Kidney (tissue), 13 donors: ENCODE measurements at regions not wholly inside any gene's neighbourhood (a gene's known extent, or its start where the extent isn't known, plus 50 kb on each side); places are given as distances from the start of the nearest gene placed in this dataset.

Experiments
- DNase-seq, 5 donors: peaks; one replicate each; pipeline ENCODE4 v3.0.0-alpha.2; 2013 to 2020
- FAIRE-seq: peaks from 2 replicates; lab custom pipeline; 2012; peaks lifted over from hg19 to GRCh38; lab: Jason Lieb, UNC
- H3K27ac ChIP-seq, 2 donors: one replicate each; pipeline ENCODE4 v1.7.0; 2013; ENCODE audit warnings: low read depth in 2 of 2, low read length in 2 of 2, inconsistent platforms in 1 of 2
- H3K27me3 ChIP-seq: one replicate; pipeline ENCODE4 v1.7.1; 2013; ENCODE audit warnings: low read length, inconsistent platforms; ENCODE audit not compliant: control insufficient read depth, insufficient read depth
- H3K36me3 ChIP-seq, 3 donors: one replicate each; pipeline versions ENCODE4 v1.7.0 to v1.7.1; 2013; ENCODE audit warnings: low read length in 3 of 3, control low read depth in 1 of 3, inconsistent platforms in 1 of 3; ENCODE audit not compliant: insufficient read depth in 3 of 3, control insufficient read depth in 2 of 3
- H3K4me1 ChIP-seq, 3 donors: one replicate each; pipeline versions ENCODE4 v1.7.0 to v1.7.1; 2013; ENCODE audit warnings: low read length in 3 of 3, inconsistent platforms in 1 of 3, low read depth in 1 of 3; ENCODE audit not compliant: control insufficient read depth in 2 of 3, insufficient read depth in 2 of 3
- H3K4me3 ChIP-seq, 3 donors: one replicate each; pipeline versions ENCODE4 v1.7.0 to v1.8.1; 2013; ENCODE audit warnings: low read length in 3 of 3, control low read depth in 1 of 3, inconsistent platforms in 1 of 3
- H3K9ac ChIP-seq, 3 donors: one replicate each; pipeline versions ENCODE4 v1.7.0 to v1.7.1; 2013; ENCODE audit warnings: low read length in 3 of 3, control low read depth in 1 of 3, inconsistent platforms in 1 of 3
- H3K9me3 ChIP-seq, 3 donors: one replicate each; pipeline versions ENCODE4 v1.7.0 to v1.7.1; 2013; ENCODE audit warnings: low read length in 3 of 3, control low read depth in 1 of 3, inconsistent platforms in 1 of 3; ENCODE audit not compliant: control insufficient read depth in 2 of 3, insufficient read depth in 1 of 3
- intact Hi-C: fragments of 100-400 bp; cut with DNase I; formaldehyde crosslinking; loops from one replicate; pipeline ENCODE4 v1.11.1; 2022
- TF ChIP-seq, protein P1 (sequence below): IDR thresholded peaks from 3 replicates; pipeline ENCODE4 v1.5.1; 2012; ENCODE audit warnings: mild to moderate bottlenecking, moderate library complexity, borderline replicate concordance; ENCODE audit not compliant: insufficient read depth; ENCODE audit errors: extremely low read depth
- donor health status: control.
- donor health status: control.
- donor health status: control.
- donor health status: control.
- donor health status: control.
- donor health status: DM: yes; HTN: yes; CAD: no.
- donor health status: Normal renal cell carcinoma (clear cell type).

DNA sequence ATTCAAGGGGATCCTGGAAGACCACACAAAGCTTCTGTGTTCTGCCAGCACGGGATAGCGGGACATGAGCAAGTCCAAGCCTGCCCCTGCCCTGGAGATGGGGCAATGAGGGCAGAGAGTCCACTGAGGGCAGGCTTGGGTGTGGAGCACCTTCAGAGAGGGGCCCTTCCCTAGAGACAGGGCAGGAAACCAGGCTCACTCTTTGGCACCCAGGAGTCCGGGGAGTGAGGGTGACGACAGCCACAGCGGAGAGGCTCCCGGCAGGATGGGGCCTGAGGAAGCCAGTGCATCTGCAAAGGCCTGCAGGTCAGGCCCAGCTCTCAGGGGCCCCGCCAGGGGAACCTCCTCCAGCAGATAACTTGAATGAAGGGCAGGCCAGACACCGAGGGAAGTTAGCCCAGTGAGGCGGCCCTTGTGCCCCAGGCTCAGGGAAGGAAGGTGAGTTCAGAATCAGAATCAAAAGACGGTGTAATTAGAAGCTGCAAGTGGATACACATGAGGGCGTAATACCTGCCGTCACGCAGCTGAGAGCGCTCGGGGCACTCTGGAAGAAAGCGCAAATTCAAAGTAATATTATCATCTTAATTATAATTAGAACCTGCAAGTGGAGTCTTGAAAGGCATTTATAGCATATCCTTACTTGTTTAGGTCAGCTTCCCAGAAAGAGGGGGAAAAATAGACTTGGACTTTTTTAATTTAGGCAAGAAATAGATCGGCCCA lies 142.6 kb upstream of the LGALSL start:
- Histone ChIP-seq H3K4me3 (no peak overlapping the region), H3K27ac (no peak overlapping the region), H3K36me3 (no peaks in the 10 kb centered on the region), H3K9me3 (no peaks in the 10 kb centered on the region), H3K4me1 (peaks cover 0 to 9% (median 4%) of the 10 kb centered on the region in 3 donors), H3K9ac (no peak overlapping the region), H3K27me3 (no peaks in the 10 kb centered on the region)
- intact Hi-C loops, result loop anchor here (10.0 kb wide), 1 partner anchor 257 kb away; no protein-coding TSS in a partner anchor
- no peak for DNase-seq
- TF ChIP-seq, protein P1, sequence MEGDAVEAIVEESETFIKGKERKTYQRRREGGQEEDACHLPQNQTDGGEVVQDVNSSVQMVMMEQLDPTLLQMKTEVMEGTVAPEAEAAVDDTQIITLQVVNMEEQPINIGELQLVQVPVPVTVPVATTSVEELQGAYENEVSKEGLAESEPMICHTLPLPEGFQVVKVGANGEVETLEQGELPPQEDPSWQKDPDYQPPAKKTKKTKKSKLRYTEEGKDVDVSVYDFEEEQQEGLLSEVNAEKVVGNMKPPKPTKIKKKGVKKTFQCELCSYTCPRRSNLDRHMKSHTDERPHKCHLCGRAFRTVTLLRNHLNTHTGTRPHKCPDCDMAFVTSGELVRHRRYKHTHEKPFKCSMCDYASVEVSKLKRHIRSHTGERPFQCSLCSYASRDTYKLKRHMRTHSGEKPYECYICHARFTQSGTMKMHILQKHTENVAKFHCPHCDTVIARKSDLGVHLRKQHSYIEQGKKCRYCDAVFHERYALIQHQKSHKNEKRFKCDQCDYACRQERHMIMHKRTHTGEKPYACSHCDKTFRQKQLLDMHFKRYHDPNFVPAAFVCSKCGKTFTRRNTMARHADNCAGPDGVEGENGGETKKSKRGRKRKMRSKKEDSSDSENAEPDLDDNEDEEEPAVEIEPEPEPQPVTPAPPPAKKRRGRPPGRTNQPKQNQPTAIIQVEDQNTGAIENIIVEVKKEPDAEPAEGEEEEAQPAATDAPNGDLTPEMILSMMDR, result no peak
- no peak for FAIRE-seq

DNA sequence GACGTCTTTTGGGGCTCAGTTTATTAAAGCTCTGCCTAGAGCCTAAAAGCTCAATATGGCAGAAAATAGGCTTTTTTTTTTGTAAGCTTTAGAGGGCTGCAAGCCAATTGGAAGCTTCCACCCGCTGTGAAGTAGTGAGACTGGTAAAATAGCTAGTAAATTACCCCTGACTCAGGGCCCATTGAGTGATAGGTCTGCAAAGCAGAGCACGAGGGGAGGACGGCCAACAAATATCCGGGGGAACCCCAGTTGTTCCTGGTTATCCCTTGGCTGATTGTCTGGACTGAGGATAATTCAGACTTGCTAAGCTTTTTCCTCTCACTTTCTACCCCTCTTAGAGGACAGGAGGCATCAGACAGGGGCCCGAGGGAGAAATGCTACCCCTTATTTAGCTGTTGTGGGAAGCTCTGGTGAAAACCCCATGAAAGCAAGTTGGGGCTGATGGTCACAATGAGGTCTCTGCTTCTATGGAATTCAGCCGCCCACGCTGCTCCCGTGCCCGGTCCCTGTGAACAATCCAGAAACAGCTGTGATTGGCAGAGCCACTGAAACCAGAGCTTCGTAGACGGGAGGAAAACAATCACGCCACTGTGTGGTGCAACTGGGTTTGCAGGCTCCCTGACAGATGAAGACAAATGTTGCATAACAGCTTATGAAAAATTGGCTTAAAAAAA lies 141.9 kb upstream of the LGALSL start:
- FAIRE-seq (no peak), DNase-seq (peak; percentile 85 to 94 (median 87))
- peaks cover 0 to 9% (median 4%) of the 10 kb centered on the region in 3 donors for H3K4me1 ChIP-seq
- peak overlapping the region in 2 of 3 donors; percentile 1 to 9 for H3K4me3 ChIP-seq
- no peaks in the 10 kb centered on the region for H3K36me3 ChIP-seq
- TF ChIP-seq, protein P1, result peak; percentile 70
- no peak overlapping the region for H3K27ac ChIP-seq
- no peaks in the 10 kb centered on the region for H3K27me3 ChIP-seq
- intact Hi-C loops, result loop anchor here (10.0 kb wide), 1 partner anchor 257 kb away; no protein-coding TSS in a partner anchor
- H3K9me3 ChIP-seq, result no peaks in the 10 kb centered on the region
- no peak overlapping the region for H3K9ac ChIP-seq

DNA sequence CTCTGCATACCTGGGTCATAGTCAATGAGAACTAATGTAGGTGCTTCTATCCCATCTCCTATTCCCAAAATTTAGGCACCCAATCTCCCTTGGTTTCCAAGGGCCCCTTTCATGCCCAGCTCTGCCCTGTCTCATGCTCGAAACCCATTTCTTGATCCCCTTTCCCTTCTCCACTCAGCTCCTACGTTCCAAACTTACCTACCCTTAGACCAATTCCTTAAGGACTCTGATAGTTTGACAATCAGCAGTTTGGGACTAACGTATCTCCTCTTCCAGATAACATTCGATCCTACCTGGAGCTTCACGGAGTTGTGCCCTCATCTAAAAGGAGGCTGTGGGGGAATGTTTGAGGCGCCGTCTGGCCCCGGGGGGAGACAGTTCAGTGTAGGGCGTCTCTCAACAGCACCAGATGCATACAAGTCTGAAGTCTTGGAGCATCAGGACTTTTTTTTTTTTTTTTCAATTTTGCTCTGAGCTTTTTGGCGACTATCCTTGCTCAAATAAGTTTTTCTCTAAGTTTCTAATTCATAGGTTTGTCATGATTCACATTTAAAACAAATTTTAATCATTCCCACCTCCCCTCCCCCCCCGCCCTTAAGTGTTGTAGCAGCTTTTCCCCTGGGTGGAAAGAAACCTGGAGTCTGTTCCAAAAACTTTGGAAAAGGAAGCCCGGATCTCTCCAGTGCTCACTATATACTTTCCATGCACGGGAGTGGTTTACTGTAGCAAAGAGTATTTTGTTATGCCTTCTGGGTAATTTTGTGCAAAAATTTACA lies 141.2 kb upstream of the LGALSL start:
- peaks cover 0 to 9% (median 4%) of the 10 kb centered on the region in 3 donors for H3K4me1 ChIP-seq
- no peak overlapping the region for H3K4me3 ChIP-seq
- FAIRE-seq, result no peak
- H3K36me3 ChIP-seq, result no peaks in the 10 kb centered on the region
- TF ChIP-seq, protein P1, result no peak
- intact Hi-C loops, result loop anchor here (10.0 kb wide), 1 partner anchor 258 kb away; no protein-coding TSS in a partner anchor
- no peaks in the 10 kb centered on the region for H3K9me3 ChIP-seq
- H3K27ac ChIP-seq, result no peak overlapping the region
- no peak overlapping the region for H3K9ac ChIP-seq
- no peak for DNase-seq
- H3K27me3 ChIP-seq, result no peaks in the 10 kb centered on the region
